ENCODE measurements at regions not wholly inside any gene's neighbourhood (a gene's known extent, or its start where the extent isn't known, plus 50 kb on each side); places are given as distances from the start of the nearest gene placed in this dataset.

- TF ChIP-seq CTCF (IDR thresholded peaks at IDR 0.05) (no peak), POLR2AphosphoS5 (IDR thresholded peaks at IDR 0.05; ENCODE audit: insufficient read depth in 1 of 2, low read depth in 1 of 2) (no peak)
These were observed 1388.5 kb downstream of the ADGRL3 start for GRCh38 chr4:62588671-62589070.
